CD4-positive, alpha-beta T cell treated with Interleukin-17A for 4 hours (primary cell): ENCODE measurements at regions not wholly inside any gene's neighbourhood (a gene's known extent, or its start where the extent isn't known, plus 50 kb on each side); places are given as distances from the start of the nearest gene placed in this dataset.
"Not testable (repeated sequence)": the region's sequence is repeated elsewhere in the genome, so short reads cannot be mapped to it uniquely, and the experiment has no call there.

Experiments
- DNase-seq: peaks from one replicate; pipeline ENCODE4 v3.0.0-alpha.2; 2020; ENCODE audit warnings: mixed read lengths

DNA sequence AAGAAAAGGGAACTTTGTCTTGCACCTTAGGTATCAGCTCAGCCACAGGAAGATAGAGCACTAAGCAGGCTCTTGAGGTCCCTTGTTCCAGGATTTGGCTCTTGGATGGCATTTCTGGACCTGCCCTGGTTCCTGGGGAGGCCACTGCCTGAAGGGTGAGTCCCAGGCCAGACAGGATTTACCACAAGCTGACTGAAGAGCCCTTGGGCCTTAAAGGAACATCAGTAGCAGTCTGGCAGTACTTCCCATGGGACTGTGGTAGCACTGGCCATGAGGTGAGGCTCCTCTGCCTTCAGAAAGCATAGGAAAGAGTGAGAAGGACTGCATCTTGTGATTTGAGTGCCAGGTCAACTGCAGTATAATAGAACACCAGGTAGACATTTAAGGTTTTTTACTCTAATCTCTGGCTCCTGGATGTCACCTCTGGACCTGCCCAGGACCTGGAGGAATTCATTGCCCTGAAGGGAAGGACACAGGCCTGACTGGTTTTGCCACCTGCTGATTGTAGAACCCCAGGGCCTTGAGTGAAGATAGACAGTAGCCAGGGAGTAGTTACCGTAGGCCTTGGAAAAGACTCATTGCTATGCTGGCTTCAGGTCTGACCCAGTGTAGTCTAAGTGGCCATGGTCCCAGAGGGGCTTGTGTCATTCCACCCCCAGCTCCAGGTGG lies 154.4 kb upstream of the CREB1 start:
- no peak for DNase-seq

DNA sequence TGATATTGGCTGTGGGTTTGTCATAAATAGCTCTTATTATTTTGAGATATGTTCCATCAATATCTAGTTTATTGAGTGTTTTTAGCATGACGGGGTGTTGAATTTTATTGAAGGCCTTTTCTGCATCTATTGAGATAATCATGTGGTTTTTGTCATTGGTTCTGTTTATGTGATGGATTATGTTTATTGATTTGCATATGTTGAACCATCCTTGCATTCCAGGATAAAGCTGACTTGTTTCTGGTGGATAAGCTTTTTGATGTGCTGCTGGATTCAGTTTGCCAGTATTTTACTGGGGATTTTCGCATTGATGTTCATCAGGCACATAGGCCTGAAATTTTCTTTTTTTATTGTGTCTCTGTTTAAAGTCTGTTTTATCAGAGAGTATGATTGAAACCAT lies 151.1 kb upstream of the CREB1 start:
- not testable (repeated sequence) for DNase-seq

DNA sequence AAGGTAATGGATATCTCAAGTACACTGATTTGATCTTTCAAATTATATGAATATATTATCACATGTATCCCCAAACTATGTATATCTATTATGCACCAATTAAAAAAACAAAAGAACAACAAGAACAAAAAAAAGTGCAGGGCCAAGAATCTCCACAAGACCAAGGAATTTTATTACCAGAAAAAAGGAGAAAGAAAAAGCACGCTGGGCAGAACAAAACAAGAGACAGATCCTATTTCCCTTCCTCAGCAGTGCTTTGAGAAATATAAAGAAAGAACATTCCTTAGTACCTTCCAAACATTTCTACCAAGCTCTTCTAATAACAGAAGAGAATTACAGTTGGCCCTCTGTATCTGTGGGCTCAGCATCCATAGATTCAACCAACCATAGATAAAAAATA lies 144.7 kb upstream of the CREB1 start:
- DNase-seq, result no peak

GRCh38 chr2:207385903-207386302 lies 143.9 kb upstream of the CREB1 start:
- DNase-seq, result no peak

GRCh38 chr2:207387001-207387571 lies 142.7 kb upstream of the CREB1 start:
- DNase-seq, result no peak

- DNase-seq, result no peak
Observed at GRCh38 chr2:207390302-207391095, 139.3 kb upstream of the CREB1 start.

- no peak for DNase-seq
Observed at GRCh38 chr2:207394203-207394781, 135.5 kb upstream of the CREB1 start.

GRCh38 chr2:207394812-207395534 lies 134.8 kb upstream of the CREB1 start:
- DNase-seq, result no peak

GRCh38 chr2:207395535-207396251 lies 134.1 kb upstream of the CREB1 start:
- no peak for DNase-seq

DNA sequence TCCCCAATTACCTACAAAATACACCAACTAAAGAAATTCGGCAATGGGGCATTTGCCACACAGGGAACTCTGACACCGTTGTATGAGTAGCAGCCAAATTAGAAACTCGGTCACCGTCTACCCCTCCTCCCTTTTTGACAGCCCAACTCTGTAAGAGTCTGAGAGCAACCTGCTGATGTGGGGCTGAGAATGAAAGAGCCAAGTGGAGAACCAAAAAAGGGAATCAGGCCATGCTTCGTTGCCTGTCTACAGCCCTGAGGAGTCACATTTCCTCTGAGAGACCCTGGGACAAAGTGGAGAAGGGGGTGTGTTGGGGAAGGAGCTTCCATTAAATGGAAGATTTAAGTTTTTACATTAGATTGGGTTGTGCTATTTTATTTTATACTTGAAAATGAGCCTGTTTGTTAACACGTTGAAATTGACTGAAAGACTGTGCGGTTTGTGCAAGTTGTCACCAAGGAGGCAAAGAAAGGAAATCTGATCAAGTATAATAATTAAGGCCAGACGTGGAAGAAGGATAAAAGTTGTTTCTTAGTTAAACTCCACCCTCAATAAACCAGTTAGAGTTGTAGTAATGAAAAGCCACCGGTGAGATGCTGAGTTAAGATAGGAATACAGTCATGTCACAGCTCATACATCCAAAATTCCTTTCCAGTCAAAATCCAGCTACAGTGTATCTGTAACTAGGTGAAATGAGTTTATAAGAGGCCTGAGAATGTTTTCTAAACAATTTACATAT lies 131.7 kb upstream of the CREB1 start:
- DNase-seq, result no peak

GRCh38 chr2:207399301-207399700 lies 130.5 kb upstream of the CREB1 start:
- no peak for DNase-seq

DNA sequence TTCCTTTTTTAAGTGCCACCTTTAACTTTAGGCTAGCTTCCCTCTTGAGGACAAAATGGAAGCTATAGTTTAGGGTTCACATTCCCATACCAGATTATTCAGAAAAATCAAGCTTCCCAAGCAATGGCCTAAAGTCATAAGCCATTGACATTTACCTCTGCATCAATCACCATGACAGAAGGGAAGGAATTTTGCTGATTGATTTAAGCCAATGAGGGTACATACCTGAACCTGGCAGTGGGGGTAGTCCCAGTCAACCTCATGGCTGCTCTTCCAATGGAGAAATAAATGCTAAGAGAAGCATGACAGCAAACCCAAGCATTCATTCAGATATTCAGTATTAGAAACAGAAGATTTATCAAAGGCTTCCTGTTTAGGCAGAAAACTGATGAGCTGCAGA lies 128.4 kb upstream of the CREB1 start:
- no peak for DNase-seq

GRCh38 chr2:207403141-207403540 lies 126.6 kb upstream of the CREB1 start:
- no peak for DNase-seq

- DNase-seq, result no peak
Observed at GRCh38 chr2:207403950-207404349, 125.8 kb upstream of the CREB1 start.

GRCh38 chr2:207405150-207405549 lies 124.6 kb upstream of the CREB1 start:
- DNase-seq, result no peak

- no peak for DNase-seq
Observed at GRCh38 chr2:207408086-207408794, 121.5 kb upstream of the CREB1 start.

DNA sequence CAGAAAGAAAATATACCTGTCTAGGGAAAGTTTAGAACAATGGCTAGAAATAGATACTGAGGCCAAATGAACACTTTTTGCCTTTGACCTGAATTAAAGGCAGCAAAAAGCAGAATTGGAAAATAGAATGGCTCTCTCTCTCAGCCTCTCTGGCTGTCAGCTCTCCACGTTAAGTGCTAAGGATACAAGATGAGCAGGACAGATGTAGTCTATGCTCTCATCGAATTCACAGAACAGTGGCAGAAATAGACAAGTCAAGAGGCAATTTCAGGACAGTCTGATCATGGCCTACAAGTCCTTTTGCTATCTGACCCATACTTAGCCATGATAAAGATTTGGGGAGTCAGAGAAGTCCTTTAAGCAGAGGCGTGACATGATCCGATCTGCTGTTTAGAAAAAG lies 120.2 kb upstream of the CREB1 start:
- no peak for DNase-seq

- DNase-seq, result no peak
Observed at GRCh38 chr2:207412787-207413310, 116.9 kb upstream of the CREB1 start.

DNA sequence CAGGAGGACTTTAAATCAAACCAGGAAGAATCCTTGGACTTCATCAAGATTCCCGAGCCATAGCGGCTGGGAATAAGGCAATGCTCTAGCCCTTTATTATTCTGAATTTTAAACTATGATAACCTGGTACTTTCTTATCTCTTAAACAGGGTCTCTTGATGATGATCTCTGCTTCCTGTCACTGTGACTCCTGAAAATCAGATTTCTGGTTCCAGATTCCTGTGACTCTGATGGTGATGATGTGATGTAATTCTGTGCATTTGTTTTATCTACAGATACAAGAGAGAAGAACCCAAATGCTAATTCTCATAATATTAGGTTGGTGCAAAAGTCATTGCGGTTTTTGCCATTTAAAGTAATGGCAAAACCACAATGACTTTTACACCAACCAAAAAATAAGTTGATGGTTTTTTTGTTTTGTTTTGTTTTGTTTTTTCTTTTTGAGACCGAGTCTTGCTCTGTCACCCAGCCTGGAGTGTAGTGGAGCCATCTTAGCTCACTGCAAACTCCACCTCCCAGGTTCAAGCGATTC lies 116.3 kb upstream of the CREB1 start:
- no peak for DNase-seq

DNA sequence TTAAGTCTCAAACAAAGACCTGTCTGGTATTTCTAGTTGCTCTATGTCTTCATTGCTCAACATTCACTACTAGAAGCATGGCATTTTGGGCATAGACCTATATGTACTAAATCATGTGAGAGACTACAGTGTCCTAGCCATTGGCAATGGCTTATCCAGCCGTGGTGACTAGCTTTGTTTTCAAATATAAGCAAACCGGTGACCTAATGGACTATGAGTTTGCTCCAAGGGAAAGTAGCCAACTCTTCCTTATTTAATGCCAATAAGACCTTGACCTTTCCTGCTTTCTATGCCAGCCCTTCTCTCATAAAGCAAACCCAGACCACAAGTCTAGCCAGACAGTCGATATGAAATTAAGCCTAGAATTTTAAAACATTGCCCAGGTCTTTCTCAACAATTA lies 113.7 kb upstream of the CREB1 start:
- DNase-seq, result no peak

DNA sequence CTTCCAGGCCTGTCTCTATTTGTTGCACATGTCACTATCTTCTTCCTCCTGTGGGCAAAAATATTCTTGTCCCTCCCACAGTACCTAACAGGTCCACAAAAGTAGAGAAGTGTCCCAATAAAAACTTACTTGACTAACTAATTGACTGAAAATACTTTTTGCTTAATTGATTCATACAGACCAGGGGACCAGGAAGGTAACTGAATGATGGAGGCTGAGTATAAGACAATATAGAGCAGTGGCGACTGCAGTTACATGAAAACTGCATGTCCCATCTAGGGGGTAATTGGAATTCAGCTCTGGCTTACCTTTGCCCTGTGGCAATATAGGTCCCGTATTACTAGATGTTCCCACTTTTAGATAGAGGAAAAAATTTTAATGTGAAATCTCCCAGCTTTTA lies 112.9 kb upstream of the CREB1 start:
- no peak for DNase-seq
